Hepatocyte (in vitro differentiated cells): ENCODE measurements at regions not wholly inside any gene's neighbourhood (a gene's known extent, or its start where the extent isn't known, plus 50 kb on each side); places are given as distances from the start of the nearest gene placed in this dataset.

Experiments used
- EZH2 ChIP-seq: fragments of 200-600 bp; sonication (generic); IDR thresholded peaks from 2 replicates; pipeline ENCODE4 v1.6.1; 2016; ENCODE audit warnings: antibody characterized with exemption, mild to moderate bottlenecking, borderline replicate concordance
- TF ChIP-seq, protein P1 (sequence below): fragments of 200-600 bp; sonication (generic); IDR thresholded peaks from 2 replicates; pipeline ENCODE4 v1.5.1; 2016; ENCODE audit warnings: antibody characterized with exemption, mild to moderate bottlenecking; ENCODE audit not compliant: poor library complexity

DNA sequence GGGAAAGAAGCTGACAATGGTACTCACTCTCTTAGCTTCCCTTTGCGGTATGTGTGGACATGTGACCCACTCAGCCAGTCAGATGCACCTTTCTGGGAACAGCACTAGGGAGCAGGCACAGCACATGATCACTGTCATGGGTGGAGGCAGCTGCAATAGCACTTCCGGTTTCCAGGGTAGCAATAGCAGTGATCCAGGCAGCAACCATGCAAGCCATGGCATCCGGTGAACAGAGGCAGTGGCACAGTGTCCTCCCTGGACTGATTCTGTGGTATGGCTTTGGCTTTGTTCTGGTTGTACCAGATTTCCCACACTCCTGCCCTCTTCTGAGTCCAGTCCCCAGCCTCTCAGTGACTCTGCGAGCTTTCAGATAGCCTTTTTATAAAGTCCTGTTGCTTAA lies 86.8 kb upstream of the NAMPT start:
- no peak for TF ChIP-seq EZH2
- TF ChIP-seq, protein P1, sequence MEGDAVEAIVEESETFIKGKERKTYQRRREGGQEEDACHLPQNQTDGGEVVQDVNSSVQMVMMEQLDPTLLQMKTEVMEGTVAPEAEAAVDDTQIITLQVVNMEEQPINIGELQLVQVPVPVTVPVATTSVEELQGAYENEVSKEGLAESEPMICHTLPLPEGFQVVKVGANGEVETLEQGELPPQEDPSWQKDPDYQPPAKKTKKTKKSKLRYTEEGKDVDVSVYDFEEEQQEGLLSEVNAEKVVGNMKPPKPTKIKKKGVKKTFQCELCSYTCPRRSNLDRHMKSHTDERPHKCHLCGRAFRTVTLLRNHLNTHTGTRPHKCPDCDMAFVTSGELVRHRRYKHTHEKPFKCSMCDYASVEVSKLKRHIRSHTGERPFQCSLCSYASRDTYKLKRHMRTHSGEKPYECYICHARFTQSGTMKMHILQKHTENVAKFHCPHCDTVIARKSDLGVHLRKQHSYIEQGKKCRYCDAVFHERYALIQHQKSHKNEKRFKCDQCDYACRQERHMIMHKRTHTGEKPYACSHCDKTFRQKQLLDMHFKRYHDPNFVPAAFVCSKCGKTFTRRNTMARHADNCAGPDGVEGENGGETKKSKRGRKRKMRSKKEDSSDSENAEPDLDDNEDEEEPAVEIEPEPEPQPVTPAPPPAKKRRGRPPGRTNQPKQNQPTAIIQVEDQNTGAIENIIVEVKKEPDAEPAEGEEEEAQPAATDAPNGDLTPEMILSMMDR = no peak
